ENCODE measurements at regions not wholly inside any gene's neighbourhood (a gene's known extent, or its start where the extent isn't known, plus 50 kb on each side); places are given as distances from the start of the nearest gene placed in this dataset.

GRCh38 chr13:74423434-74423833 is 289.2 kb upstream of the KLF12 start:
- Histone ChIP-seq H3K9me3 (no peaks in the 10 kb centered on the region), H3K36me3 (no peaks in the 10 kb centered on the region), H3K4me1 (no peaks in the 10 kb centered on the region), H3K27ac (no peak overlapping the region), H3K27me3 (no peaks in the 10 kb centered on the region), H3K4me3 (replicated peaks in 1 of 3) (no peak overlapping the region)
- TF ChIP-seq CTCF (IDR thresholded peaks at IDR 0.05) (no peak), POLR2A (IDR thresholded peaks at IDR 0.05) (no peak)
- WGBS, 2 donors: 87 to 89% methylated on average over 3 of the region's 3 CpGs
- no peak for DNase-seq
- intact Hi-C loops (cut with DNase I): no loop called here

- 75 to 92% methylated on average over 4 to 6 of the region's 6 CpGs for WGBS, 2 donors
- H3K27me3 ChIP-seq: no peaks in the 10 kb centered on the region
- intact Hi-C loops (cut with DNase I): no loop called here
- TF ChIP-seq CTCF (IDR thresholded peaks at IDR 0.05) (no peak), POLR2A (IDR thresholded peaks at IDR 0.05) (no peak)
- no peak for DNase-seq
- no peak overlapping the region for H3K27ac ChIP-seq
- H3K9me3 ChIP-seq: no peaks in the 10 kb centered on the region
- H3K4me3 ChIP-seq (replicated peaks in 1 of 3): no peak overlapping the region
- H3K4me1 ChIP-seq: no peaks in the 10 kb centered on the region
- H3K36me3 ChIP-seq: no peaks in the 10 kb centered on the region
These were observed 280.3 kb upstream of the KLF12 start for GRCh38 chr13:74414458-74414857.

DNA sequence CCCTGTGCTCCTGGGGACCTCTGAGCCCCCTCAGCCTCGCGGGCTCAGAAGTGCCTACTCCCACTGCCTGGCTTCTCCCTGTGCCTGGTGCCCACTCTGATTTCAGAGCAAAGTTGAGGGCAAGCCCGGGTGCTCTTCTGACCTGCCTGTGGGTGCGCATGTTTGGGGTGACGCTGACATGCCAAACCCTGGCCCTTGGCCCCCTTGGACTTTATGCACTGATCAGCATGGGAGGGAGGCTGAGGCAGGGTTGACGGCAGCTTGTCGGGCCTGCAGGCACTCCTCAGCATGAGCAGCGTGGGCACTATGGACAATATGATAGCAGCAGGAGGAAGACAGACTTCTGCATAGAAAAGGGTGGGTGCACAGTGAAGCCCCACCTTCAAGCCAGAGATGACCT is 279.3 kb upstream of the KLF12 start:
- Histone ChIP-seq H3K27ac (no peak overlapping the region), H3K27me3 (no peaks in the 10 kb centered on the region), H3K36me3 (no peaks in the 10 kb centered on the region), H3K9me3 (no peaks in the 10 kb centered on the region), H3K4me3 (replicated peaks in 1 of 3) (no peak overlapping the region), H3K4me1 (no peaks in the 10 kb centered on the region)
- WGBS, 2 donors: 83 to 91% methylated on average over 2 to 8 of the region's 8 CpGs
- no peak for DNase-seq
- no peak for TF ChIP-seq CTCF (IDR thresholded peaks at IDR 0.05)
- TF ChIP-seq POLR2A (IDR thresholded peaks at IDR 0.05): no peak
- intact Hi-C loops (cut with DNase I): no loop called here

DNA sequence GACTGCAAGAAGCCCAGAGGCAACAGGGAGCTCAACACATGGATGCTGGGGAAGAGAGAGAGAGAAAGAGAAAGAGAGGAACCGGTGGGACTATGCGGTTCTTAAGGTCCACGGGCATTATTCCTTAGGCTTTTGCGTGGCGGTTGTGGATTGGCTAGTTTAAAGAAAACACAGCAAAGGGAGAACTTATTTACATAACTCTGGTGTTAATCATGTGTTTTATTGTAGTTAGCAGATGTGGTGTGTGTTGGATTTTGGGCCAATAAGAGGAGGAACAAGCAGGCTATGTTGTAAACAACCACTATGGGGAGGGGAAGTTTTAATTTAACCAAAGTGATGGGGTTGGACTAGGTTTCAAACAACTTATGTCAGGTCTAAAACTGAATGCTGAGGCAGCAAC is 275.3 kb upstream of the KLF12 start:
- Histone ChIP-seq H3K36me3 (no peaks in the 10 kb centered on the region), H3K27ac (no peak overlapping the region), H3K4me1 (no peaks in the 10 kb centered on the region), H3K27me3 (no peaks in the 10 kb centered on the region), H3K9me3 (no peaks in the 10 kb centered on the region), H3K4me3 (replicated peaks in 1 of 3) (no peak overlapping the region)
- DNase-seq: no peak
- WGBS, 2 donors: 74 to 85% methylated on average over 5 of the region's 5 CpGs
- intact Hi-C loops (cut with DNase I): no loop called here
- TF ChIP-seq POLR2A (IDR thresholded peaks at IDR 0.05) (no peak), CTCF (IDR thresholded peaks at IDR 0.05) (no peak)

GRCh38 chr13:74406420-74406819 is 272.2 kb upstream of the KLF12 start:
- intact Hi-C loops (cut with DNase I): no loop called here
- TF ChIP-seq POLR2A (IDR thresholded peaks at IDR 0.05): no peak
- TF ChIP-seq CTCF (IDR thresholded peaks at IDR 0.05): no peak
- Histone ChIP-seq H3K27me3 (no peaks in the 10 kb centered on the region), H3K4me3 (replicated peaks in 1 of 3) (no peak overlapping the region), H3K27ac (no peak overlapping the region), H3K36me3 (no peaks in the 10 kb centered on the region), H3K4me1 (no peaks in the 10 kb centered on the region), H3K9me3 (no peaks in the 10 kb centered on the region)
- no peak for DNase-seq
- 68 to 71% methylated on average over 3 of the region's 3 CpGs for WGBS, 2 donors
